ENCODE measurements at regions not wholly inside any gene's neighbourhood (a gene's known extent, or its start where the extent isn't known, plus 50 kb on each side); places are given as distances from the start of the nearest gene placed in this dataset.

DNA sequence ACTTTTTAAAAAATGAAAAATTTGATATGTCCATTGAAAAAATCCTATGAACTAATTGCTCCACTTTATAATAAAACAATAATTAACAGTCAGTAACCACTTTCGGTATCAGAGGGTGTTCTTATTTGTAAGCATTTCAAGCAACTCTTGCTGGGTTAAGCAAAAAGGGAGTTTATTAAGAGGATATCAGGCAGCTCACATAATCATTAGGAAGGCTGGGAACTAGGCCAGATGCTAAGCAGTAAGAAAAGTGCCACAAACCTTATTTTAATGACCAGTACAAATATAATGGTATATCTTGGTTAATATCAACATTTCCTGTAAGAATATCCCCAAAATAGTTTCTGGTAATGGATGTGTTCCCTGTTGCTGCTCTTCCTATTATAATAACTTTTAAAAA, 2618.3 kb upstream of the PCDH20 start:
- no peak overlapping the region for H3K27ac Mint-ChIP-seq
- no peak overlapping the region for H3K4me3 ChIP-seq (ENCODE audit: low read length)
- H3K36me3 ChIP-seq (ENCODE audit: insufficient read depth, low read length): no peaks in the 10 kb centered on the region
- peaks cover 8% of the 10 kb centered on the region for H3K9me3 Mint-ChIP-seq
- TF ChIP-seq, protein P1, sequence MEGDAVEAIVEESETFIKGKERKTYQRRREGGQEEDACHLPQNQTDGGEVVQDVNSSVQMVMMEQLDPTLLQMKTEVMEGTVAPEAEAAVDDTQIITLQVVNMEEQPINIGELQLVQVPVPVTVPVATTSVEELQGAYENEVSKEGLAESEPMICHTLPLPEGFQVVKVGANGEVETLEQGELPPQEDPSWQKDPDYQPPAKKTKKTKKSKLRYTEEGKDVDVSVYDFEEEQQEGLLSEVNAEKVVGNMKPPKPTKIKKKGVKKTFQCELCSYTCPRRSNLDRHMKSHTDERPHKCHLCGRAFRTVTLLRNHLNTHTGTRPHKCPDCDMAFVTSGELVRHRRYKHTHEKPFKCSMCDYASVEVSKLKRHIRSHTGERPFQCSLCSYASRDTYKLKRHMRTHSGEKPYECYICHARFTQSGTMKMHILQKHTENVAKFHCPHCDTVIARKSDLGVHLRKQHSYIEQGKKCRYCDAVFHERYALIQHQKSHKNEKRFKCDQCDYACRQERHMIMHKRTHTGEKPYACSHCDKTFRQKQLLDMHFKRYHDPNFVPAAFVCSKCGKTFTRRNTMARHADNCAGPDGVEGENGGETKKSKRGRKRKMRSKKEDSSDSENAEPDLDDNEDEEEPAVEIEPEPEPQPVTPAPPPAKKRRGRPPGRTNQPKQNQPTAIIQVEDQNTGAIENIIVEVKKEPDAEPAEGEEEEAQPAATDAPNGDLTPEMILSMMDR (IDR thresholded peaks at IDR 0.05): no peak
- intact Hi-C loops (cut with DNase I, micrococcal nuclease): no loop called here
- H3K27me3 ChIP-seq (ENCODE audit: control insufficient read depth in 1 of 2, insufficient read depth in 2 of 2, low read length in 2 of 2): no peaks in the 10 kb centered on the region
- no peaks in the 10 kb centered on the region for H3K4me1 ChIP-seq (ENCODE audit: insufficient read depth, low read length)
- POLR2A ChIA-PET: no interaction called here
- no peaks in the 10 kb centered on the region for H3K36me3 Mint-ChIP-seq (ENCODE audit: low read depth)
- H3K4me3 Mint-ChIP-seq: no peak overlapping the region
- no peak for ATAC-seq (ENCODE audit: poor library complexity)
- CTCF ChIA-PET: no interaction called here
- no peaks in the 10 kb centered on the region for H3K27me3 Mint-ChIP-seq
- H3K9me3 ChIP-seq (ENCODE audit: control insufficient read depth in 1 of 2, insufficient read depth in 1 of 2, low read length in 2 of 2): peaks cover 0 to 12% of the 10 kb centered on the region in 2 experiments
- DNase-seq: no peak
- no peak overlapping the region for H3K27ac ChIP-seq (ENCODE audit: low read depth in 1 of 2, low read length in 2 of 2)
- no peaks in the 10 kb centered on the region for H3K4me1 Mint-ChIP-seq (ENCODE audit: low read depth)

DNA sequence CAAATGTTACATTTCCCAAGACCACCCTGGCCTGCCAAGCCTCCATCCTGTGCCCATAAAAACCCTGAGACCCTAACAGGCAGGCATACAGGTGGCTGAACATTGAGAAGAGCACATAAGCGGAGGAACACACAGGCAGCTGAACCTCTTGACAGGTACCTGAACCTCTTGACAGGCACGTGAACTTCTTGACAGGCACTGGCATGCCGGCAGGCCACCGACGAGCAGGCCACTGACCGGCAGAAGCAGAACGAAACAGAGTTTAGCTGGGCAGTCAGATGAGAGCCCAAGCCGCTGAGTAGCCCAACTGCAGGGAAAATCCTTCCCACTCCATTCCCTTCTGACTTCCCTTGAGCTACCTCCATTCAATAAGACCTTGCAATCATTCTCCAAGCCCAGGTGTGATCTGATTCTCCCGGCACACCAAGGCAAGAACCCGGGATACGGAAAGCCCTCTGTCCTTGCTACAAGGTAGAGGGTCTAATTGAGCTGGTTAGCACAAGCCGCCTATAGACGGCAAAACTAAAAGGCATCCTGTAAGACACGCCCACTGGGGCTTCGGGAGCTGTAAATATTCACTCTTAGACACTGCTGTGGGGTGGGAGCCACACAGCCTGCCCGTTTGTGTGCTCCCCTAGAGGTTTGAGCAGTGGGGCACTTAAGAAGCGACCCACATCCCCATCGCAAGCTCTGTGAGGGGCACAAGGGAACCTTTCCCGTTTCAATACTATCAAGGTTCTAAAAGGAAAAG, 2613.9 kb upstream of the PCDH20 start:
- intact Hi-C loops (cut with DNase I, micrococcal nuclease): no loop called here
- Mint-ChIP-seq H3K27me3 (no peaks in the 10 kb centered on the region), H3K36me3 (ENCODE audit: low read depth) (no peaks in the 10 kb centered on the region), H3K9me3 (peaks cover 4% of the 10 kb centered on the region), H3K4me1 (ENCODE audit: low read depth) (no peaks in the 10 kb centered on the region), H3K27ac (no peak overlapping the region), H3K4me3 (no peak overlapping the region)
- peaks cover 0 to 12% of the 10 kb centered on the region in 2 experiments for H3K9me3 ChIP-seq (ENCODE audit: control insufficient read depth in 1 of 2, insufficient read depth in 1 of 2, low read length in 2 of 2)
- H3K4me3 ChIP-seq (ENCODE audit: low read length): no peak overlapping the region
- no peaks in the 10 kb centered on the region for H3K36me3 ChIP-seq (ENCODE audit: insufficient read depth, low read length)
- no peak overlapping the region for H3K27ac ChIP-seq (ENCODE audit: low read depth in 1 of 2, low read length in 2 of 2)
- no peaks in the 10 kb centered on the region for H3K27me3 ChIP-seq (ENCODE audit: control insufficient read depth in 1 of 2, insufficient read depth in 2 of 2, low read length in 2 of 2)
- H3K4me1 ChIP-seq (ENCODE audit: insufficient read depth, low read length): no peaks in the 10 kb centered on the region
- DNase-seq (no peak), ATAC-seq (ENCODE audit: poor library complexity) (no peak)
- TF ChIP-seq, protein P1 (IDR thresholded peaks at IDR 0.05): no peak
- POLR2A ChIA-PET: no interaction called here
- CTCF ChIA-PET: no interaction called here

DNA sequence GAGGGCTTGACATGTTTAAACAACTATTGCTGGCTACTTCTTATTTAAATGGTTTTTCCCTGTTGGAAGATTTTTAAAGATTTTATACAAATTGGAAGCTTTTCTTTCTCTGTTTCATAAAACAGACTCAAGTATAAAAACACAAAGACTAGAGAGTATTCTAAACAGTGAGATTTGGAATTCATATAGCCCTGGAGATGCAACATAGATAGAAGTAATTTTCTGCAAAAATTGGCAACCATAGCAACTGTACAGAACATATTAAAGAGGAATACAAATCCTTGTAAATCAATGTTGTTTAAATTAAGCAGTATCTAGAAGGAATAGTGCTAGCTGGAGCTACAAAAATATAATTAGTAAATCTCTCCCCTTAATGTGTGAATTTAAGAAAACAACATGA, 2612.9 kb upstream of the PCDH20 start:
- DNase-seq: no peak
- Mint-ChIP-seq H3K36me3 (ENCODE audit: low read depth) (no peaks in the 10 kb centered on the region), H3K4me3 (no peak overlapping the region), H3K9me3 (peaks cover 7% of the 10 kb centered on the region), H3K27me3 (no peaks in the 10 kb centered on the region), H3K4me1 (ENCODE audit: low read depth) (no peaks in the 10 kb centered on the region), H3K27ac (no peak overlapping the region)
- ATAC-seq (ENCODE audit: poor library complexity): no peak
- H3K36me3 ChIP-seq (ENCODE audit: insufficient read depth, low read length): no peaks in the 10 kb centered on the region
- H3K27ac ChIP-seq (ENCODE audit: low read depth in 1 of 2, low read length in 2 of 2): no peak overlapping the region
- intact Hi-C loops (cut with DNase I, micrococcal nuclease): no loop called here
- ChIA-PET POLR2A (no interaction called here), CTCF (no interaction called here)
- TF ChIP-seq, protein P1 (IDR thresholded peaks at IDR 0.05): no peak
- H3K27me3 ChIP-seq (ENCODE audit: control insufficient read depth in 1 of 2, insufficient read depth in 2 of 2, low read length in 2 of 2): no peaks in the 10 kb centered on the region
- no peak overlapping the region for H3K4me3 ChIP-seq (ENCODE audit: low read length)
- peaks cover 0 to 12% of the 10 kb centered on the region in 2 experiments for H3K9me3 ChIP-seq (ENCODE audit: control insufficient read depth in 1 of 2, insufficient read depth in 1 of 2, low read length in 2 of 2)
- no peaks in the 10 kb centered on the region for H3K4me1 ChIP-seq (ENCODE audit: insufficient read depth, low read length)
